ENCODE measurements at regions not wholly inside any gene's neighbourhood (a gene's known extent, or its start where the extent isn't known, plus 50 kb on each side); places are given as distances from the start of the nearest gene placed in this dataset.
"Not testable (repeated sequence)": the region's sequence is repeated elsewhere in the genome, so short reads cannot be mapped to it uniquely, and the experiment has no call there.

GRCh38 chr6:80991316-80991715 lies 761.2 kb downstream of the TENT5A start:
- DNase-seq (ENCODE audit: low spot score) = no peak
- intact Hi-C loops (cut with DNase I) = no loop called here

GRCh38 chr6:80988892-80989291 lies 763.6 kb downstream of the TENT5A start:
- no peak for DNase-seq (ENCODE audit: low spot score)
- intact Hi-C loops (cut with DNase I) = no loop called here

- intact Hi-C loops (cut with DNase I) = no loop called here
Observed at GRCh38 chr6:80988286-80988685, 764.2 kb downstream of the TENT5A start.

GRCh38 chr6:80981226-80981625 lies 771.3 kb downstream of the TENT5A start:
- intact Hi-C loops (cut with DNase I); DNase-seq (ENCODE audit: low spot score): not testable (repeated sequence)

More at GRCh38 chr6:80988286-80988685, 764.2 kb downstream of the TENT5A start:
- no peak for DNase-seq (ENCODE audit: low spot score)

GRCh38 chr6:80976336-80976735 lies 776.1 kb downstream of the TENT5A start:
- DNase-seq (ENCODE audit: low spot score) = no peak
- intact Hi-C loops (cut with DNase I) = no loop called here

- DNase-seq (ENCODE audit: low spot score) = no peak
- intact Hi-C loops (cut with DNase I) = no loop called here
Observed at GRCh38 chr6:80974579-80974978, 777.9 kb downstream of the TENT5A start.

GRCh38 chr6:80969439-80969838 lies 783.0 kb downstream of the TENT5A start:
- intact Hi-C loops (cut with DNase I) = no loop called here
- no peak for DNase-seq (ENCODE audit: low spot score)

GRCh38 chr6:80967609-80968008 lies 784.9 kb downstream of the TENT5A start:
- no peak for DNase-seq (ENCODE audit: low spot score)
- intact Hi-C loops (cut with DNase I) = no loop called here

- intact Hi-C loops (cut with DNase I) = loop anchor here in 1 of 2 donors (5.0 kb wide), 1 partner anchor 835 kb away; no protein-coding TSS in a partner anchor
- no peak for DNase-seq (ENCODE audit: low spot score)
Observed at GRCh38 chr6:80962382-80962781, 790.1 kb downstream of the TENT5A start.

- no peak for DNase-seq (ENCODE audit: low spot score)
- intact Hi-C loops (cut with DNase I) = loop anchor here in 1 of 2 donors (5.0 kb wide), 1 partner anchor 836 kb away; no protein-coding TSS in a partner anchor
Observed at GRCh38 chr6:80961166-80961565, 791.3 kb downstream of the TENT5A start.

- intact Hi-C loops (cut with DNase I) = no loop called here
- DNase-seq (ENCODE audit: low spot score) = no peak
Observed at GRCh38 chr6:80959034-80959433, 793.4 kb downstream of the TENT5A start.

- DNase-seq (ENCODE audit: low spot score) = no peak
- intact Hi-C loops (cut with DNase I) = no loop called here
Observed at GRCh38 chr6:80956898-80957297, 795.6 kb downstream of the TENT5A start.

GRCh38 chr6:80952479-80952878 lies 800.0 kb downstream of the TENT5A start:
- intact Hi-C loops (cut with DNase I); DNase-seq (ENCODE audit: low spot score): not testable (repeated sequence)

GRCh38 chr6:80946402-80946801 lies 806.1 kb downstream of the TENT5A start:
- DNase-seq (ENCODE audit: low spot score) = no peak
- intact Hi-C loops (cut with DNase I) = no loop called here

GRCh38 chr6:80942911-80943310 lies 809.6 kb downstream of the TENT5A start:
- DNase-seq (ENCODE audit: low spot score) = no peak
- intact Hi-C loops (cut with DNase I) = no loop called here

GRCh38 chr6:80940976-80941375 lies 811.5 kb downstream of the TENT5A start:
- no peak for DNase-seq (ENCODE audit: low spot score)
- intact Hi-C loops (cut with DNase I) = no loop called here

GRCh38 chr6:80940571-80940970 lies 811.9 kb downstream of the TENT5A start:
- DNase-seq (ENCODE audit: low spot score) = no peak
- intact Hi-C loops (cut with DNase I) = no loop called here

- intact Hi-C loops (cut with DNase I) = no loop called here
- DNase-seq (ENCODE audit: low spot score) = no peak
Observed at GRCh38 chr6:80939898-80940297, 812.6 kb downstream of the TENT5A start.

GRCh38 chr6:80939480-80939879 lies 813.0 kb downstream of the TENT5A start:
- DNase-seq (ENCODE audit: low spot score) = no peak
- intact Hi-C loops (cut with DNase I) = no loop called here

- intact Hi-C loops (cut with DNase I) = no loop called here
- DNase-seq (ENCODE audit: low spot score) = no peak
Observed at GRCh38 chr6:80938131-80938530, 814.4 kb downstream of the TENT5A start.

- no peak for DNase-seq (ENCODE audit: low spot score)
- intact Hi-C loops (cut with DNase I) = no loop called here
Observed at GRCh38 chr6:80932359-80932758, 820.1 kb downstream of the TENT5A start.

- no peak for DNase-seq (ENCODE audit: low spot score)
- intact Hi-C loops (cut with DNase I) = no loop called here
Observed at GRCh38 chr6:80930376-80930775, 822.1 kb downstream of the TENT5A start.
